GM12878 (cell line): ENCODE measurements at regions not wholly inside any gene's neighbourhood (a gene's known extent, or its start where the extent isn't known, plus 50 kb on each side); places are given as distances from the start of the nearest gene placed in this dataset.

Source experiments
- ATAC-seq: fragments of 200-7000 bp; cut with Tn5 transposase; 3 replicates; pipeline ENCODE4 v1.9.1; 2020; ENCODE audit warnings: mild to moderate bottlenecking, moderate library complexity
- BruUV-seq: library from RNA; stranded (reverse); fragments of 400-500 nt; replicated peaks from 2 replicates; lab custom pipeline; 2021; lab: Mats Ljungman, UMichigan
- CTCF ChIA-PET: fragments of 300-600 bp; sonication (Branson Sonifier 250); formaldehyde crosslinking; extraction: SDS; loops from one replicate; lab custom pipeline; 2021; ENCODE audit warnings: inconsistent platforms; lab: Yijun Ruan, JAX
- POLR2A ChIA-PET: fragments of 350-600 bp; formaldehyde crosslinking; extraction: SDS; loops from one replicate; lab custom pipeline; 2021; ENCODE audit warnings: inconsistent platforms; lab: Charles Lee
- RAD21 ChIA-PET: fragments of 300-600 bp; sonication (Branson Sonifier 250); formaldehyde crosslinking; loops from one replicate; lab custom pipeline; 2023; ENCODE audit warnings: antibody characterized with exemption; ENCODE audit not compliant: unreplicated experiment; lab: Charles Lee
- SMC1A ChIA-PET: fragments of 300-600 bp; sonication (Branson Sonifier 250); formaldehyde crosslinking; loops from one replicate; lab custom pipeline; 2023; ENCODE audit not compliant: unreplicated experiment, uncharacterized antibody; lab: Charles Lee
- DNase-seq: peaks from one replicate; pipeline ENCODE4 v3.0.0-alpha.2; 2011; ENCODE audit warnings: low read depth, low spot score
- FAIRE-seq: peaks from 3 replicates; lab custom pipeline; 2011; peaks lifted over from hg19 to GRCh38; lab: Jason Lieb, UNC
- H2AFZ ChIP-seq: 2 replicates; pipeline ENCODE4 v1.6.0; 2011; ENCODE audit warnings: low read depth, low read length, control low read depth; ENCODE audit not compliant: control insufficient read depth
- H3K27ac ChIP-seq: 2 replicates; pipeline ENCODE4 v1.5.1; 2011; ENCODE audit warnings: control low read depth; ENCODE audit not compliant: control insufficient read depth, insufficient read depth
- H3K27me3 ChIP-seq, 2 experiments: replicated peaks in 1 of 2; 2 replicates each; pipeline versions ENCODE4 v1.6.0 to v1.6.1; 2011; ENCODE audit warnings: low read length in 1 of 2; ENCODE audit not compliant: control insufficient read depth in 2 of 2, insufficient read depth in 2 of 2
- H3K36me3 ChIP-seq, 2 experiments: 2 replicates each; pipeline ENCODE4 v1.5.1; 2011; ENCODE audit warnings: low read length in 1 of 2; ENCODE audit not compliant: control insufficient read depth in 2 of 2, insufficient read depth in 2 of 2
- H3K4me1 ChIP-seq: 2 replicates; pipeline ENCODE4 v1.6.1; 2011; ENCODE audit warnings: mild to moderate bottlenecking, low read length, moderate library complexity, mixed read lengths; ENCODE audit not compliant: control insufficient read depth, insufficient read depth
- H3K4me2 ChIP-seq: 2 replicates; pipeline ENCODE4 v1.6.0; 2011; ENCODE audit warnings: control low read depth; ENCODE audit not compliant: control insufficient read depth, insufficient read depth
- H3K4me3 ChIP-seq: fragments of 200-600 bp; sonication (generic); 2 replicates; pipeline ENCODE4 v1.5.1; 2016
- H3K79me2 ChIP-seq: 2 replicates; pipeline ENCODE4 v1.6.0; 2011; ENCODE audit warnings: low read length; ENCODE audit not compliant: control insufficient read depth, insufficient read depth
- H3K9ac ChIP-seq: 2 replicates; pipeline ENCODE4 v1.8.0; 2011; ENCODE audit warnings: low read length, control low read depth, mixed read lengths; ENCODE audit not compliant: control insufficient read depth, insufficient read depth
- H3K9me3 ChIP-seq: replicated peaks from 3 replicates; pipeline ENCODE4 v1.5.1; 2011; ENCODE audit warnings: mild to moderate bottlenecking, low read length; ENCODE audit not compliant: control insufficient read depth, insufficient read depth
- H4K20me1 ChIP-seq: 2 replicates; pipeline ENCODE4 v1.6.0; 2011; ENCODE audit not compliant: control insufficient read depth, insufficient read depth
- BCLAF1 ChIP-seq: fragments of 450-650 bp; IDR thresholded peaks from 2 replicates; pipeline ENCODE4 v1.6.1; 2017; ENCODE audit warnings: antibody characterized with exemption, mild to moderate bottlenecking, moderate library complexity
- CHD4 ChIP-seq: fragments of 200-600 bp; sonication (generic); IDR thresholded peaks from 2 replicates; pipeline ENCODE4 v1.6.1; 2016; ENCODE audit warnings: mild to moderate bottlenecking
- E2F4 ChIP-seq: IDR thresholded peaks from 2 replicates; pipeline ENCODE4 v1.6.1; 2012; ENCODE audit warnings: low read depth, low read length, improper control_type of control experiment
- EZH2 ChIP-seq: IDR thresholded peaks from 2 replicates; pipeline ENCODE4 v1.6.1; 2012; ENCODE audit warnings: low read depth, mild to moderate bottlenecking, control low read depth, inconsistent platforms, low read length, borderline replicate concordance; ENCODE audit not compliant: control insufficient read depth
- HDGF ChIP-seq: fragments of 450-650 bp; IDR thresholded peaks from 2 replicates; pipeline ENCODE4 v1.6.1; 2016; ENCODE audit warnings: antibody characterized with exemption
- IRF4 ChIP-seq: IDR thresholded peaks from 2 replicates; pipeline ENCODE4 v1.6.1; 2011; ENCODE audit warnings: low read depth, low read length
- MAX ChIP-seq: IDR thresholded peaks from 2 replicates; pipeline ENCODE4 v1.6.1; 2012; ENCODE audit warnings: low read depth, low read length, improper control_type of control experiment
- NR2C2 ChIP-seq: IDR thresholded peaks from 2 replicates; pipeline ENCODE4 v1.6.1; 2011; ENCODE audit warnings: borderline replicate concordance, low read depth; ENCODE audit not compliant: control insufficient read depth, insufficient read length
- PBX3 ChIP-seq: IDR thresholded peaks from 2 replicates; pipeline ENCODE4 v1.6.1; 2011; ENCODE audit warnings: mild to moderate bottlenecking, low read depth, low read length, moderate library complexity; ENCODE audit not compliant: insufficient replicate concordance
- PML ChIP-seq: IDR thresholded peaks from 2 replicates; pipeline ENCODE4 v1.6.1; 2012; ENCODE audit warnings: low read length, inconsistent platforms
- POLR2AphosphoS5 ChIP-seq: IDR thresholded peaks from 2 replicates; pipeline ENCODE4 v1.6.1; 2011; ENCODE audit warnings: mild to moderate bottlenecking, low read length, inconsistent platforms
- RBBP5 ChIP-seq: fragments of 200-600 bp; sonication (generic); conservative IDR thresholded peaks from 2 replicates; pipeline ENCODE4 v1.6.1; 2016
- RELA ChIP-seq: fragments of 450-650 bp; IDR thresholded peaks from 2 replicates; pipeline ENCODE4 v1.8.0; 2014; ENCODE audit warnings: borderline replicate concordance; ENCODE audit not compliant: partially characterized antibody
- ZNF687 ChIP-seq: fragments of 450-650 bp; IDR thresholded peaks from 2 replicates; pipeline ENCODE4 v1.6.1; 2017; ENCODE audit warnings: mild to moderate bottlenecking, moderate library complexity
- WGBS: methylation state at CpG from one replicate; pipeline ENCODE4 v1.1.6; 2016; ENCODE audit warnings: low lambda C conversion rate; ENCODE audit not compliant: insufficient replicate concordance, insufficient coverage; ENCODE audit errors: missing lambda C conversion rate; 5-methylcytosine and 5-hydroxymethylcytosine counted together
- in situ Hi-C: fragments of 300-500 bp; cut with MboI; formaldehyde crosslinking; loops from 9 replicates; pipeline ENCODE4 v1.14.3; 2018; ENCODE audit warnings: mixed read lengths
- intact Hi-C: fragments of 100-400 bp; cut with micrococcal nuclease; formaldehyde crosslinking; loops from one replicate; pipeline ENCODE4 v1.14.2; 2022; ENCODE audit not compliant: unreplicated experiment

- CTCF ChIA-PET = no interaction called here
- no peak for FAIRE-seq
- 22% methylated on average over 10 of the region's 10 CpGs for WGBS
- TF ChIP-seq IRF4 (no peak), RELA (no peak), PML (no peak), EZH2 (no peak), ZNF687 (no peak), NR2C2 (no peak), PBX3 (no peak), BCLAF1 (no peak), POLR2AphosphoS5 (no peak), CHD4 (no peak), E2F4 (no peak), RBBP5 (no peak), MAX (no peak), HDGF (no peak)
Observed at GRCh38 chr16:75861311-75862097, 135.2 kb upstream of the CPHXL start.

More at GRCh38 chr16:75861311-75862097, 135.2 kb upstream of the CPHXL start:
- SMC1A ChIA-PET = interaction anchor here (0.6 to 0.9 kb wide), 2 partner anchors 16 to 24 kb away, joined by 3 to 4 read pairs; no protein-coding TSS in a partner anchor
- Histone ChIP-seq H3K36me3 (no peaks in the 10 kb centered on the region), H3K9me3 (no peaks in the 10 kb centered on the region), H3K4me2 (no peak overlapping the region), H3K79me2 (no peaks in the 10 kb centered on the region), H2AFZ (no peak overlapping the region), H3K27me3 (no peaks in the 10 kb centered on the region), H3K4me1 (no peaks in the 10 kb centered on the region), H4K20me1 (no peaks in the 10 kb centered on the region), H3K9ac (no peak overlapping the region), H3K27ac (no peak overlapping the region), H3K4me3 (no peak overlapping the region)
- in situ Hi-C loops = no loop called here
- no TSS peak for BruUV-seq
- no peak for DNase-seq
- intact Hi-C loops = no loop called here
- RAD21 ChIA-PET = no interaction called here
- POLR2A ChIA-PET = no interaction called here
- no peak for ATAC-seq
